ENCODE measurements at regions not wholly inside any gene's neighbourhood (a gene's known extent, or its start where the extent isn't known, plus 50 kb on each side); places are given as distances from the start of the nearest gene placed in this dataset.

- H3K36me3 ChIP-seq, result no peaks in the 10 kb centered on the region
- H3K27ac ChIP-seq, result no peak overlapping the region
- DNase-seq, result no peak
- intact Hi-C loops (cut with DNase I; ENCODE audit: low total_unique reads), result no loop called here
- H3K27me3 ChIP-seq (replicated peaks in 1 of 7), result no peaks in the 10 kb centered on the region
- H3K4me1 ChIP-seq, result no peaks in the 10 kb centered on the region
- H3K9me3 ChIP-seq, result no peaks in the 10 kb centered on the region
- H3K4me3 ChIP-seq, result no peak overlapping the region
- TF ChIP-seq CTCF (IDR thresholded peaks at IDR 0.05 in 8 of 11, conservative IDR thresholded peaks at IDR 0.05 in 3 of 11), result no peak
Observed at GRCh38 chr4:156201050-156201449, 247.4 kb upstream of the CTSO start.

- intact Hi-C loops (cut with DNase I; ENCODE audit: low total_unique reads), result no loop called here
- Histone ChIP-seq H3K27ac (no peak overlapping the region), H3K9me3 (no peaks in the 10 kb centered on the region), H3K4me1 (no peaks in the 10 kb centered on the region), H3K36me3 (no peaks in the 10 kb centered on the region), H3K27me3 (replicated peaks in 1 of 7) (no peaks in the 10 kb centered on the region), H3K4me3 (no peak overlapping the region)
- TF ChIP-seq CTCF (IDR thresholded peaks at IDR 0.05 in 8 of 11, conservative IDR thresholded peaks at IDR 0.05 in 3 of 11) (no peak), POLR2AphosphoS5 (IDR thresholded peaks at IDR 0.05) (no peak), POLR2A (IDR thresholded peaks at IDR 0.05) (no peak)
- WGBS, 5 donors, result 90 to 96% (median 93%) methylated on average over 15 of the region's 15 CpGs
- no peak for DNase-seq
Observed at GRCh38 chr4:156198511-156198910, 244.8 kb upstream of the CTSO start.

GRCh38 chr4:156197216-156197615 is 243.6 kb upstream of the CTSO start:
- no peaks in the 10 kb centered on the region for H3K4me1 ChIP-seq
- intact Hi-C loops (cut with DNase I; ENCODE audit: low total_unique reads), result no loop called here
- no peaks in the 10 kb centered on the region for H3K27me3 ChIP-seq (replicated peaks in 1 of 7)
- H3K4me3 ChIP-seq, result no peak overlapping the region
- WGBS, 5 donors, result 76 to 81% (median 79%) methylated on average over 8 of the region's 8 CpGs
- no peak overlapping the region for H3K27ac ChIP-seq
- H3K9me3 ChIP-seq, result no peaks in the 10 kb centered on the region
- no peak for DNase-seq
- H3K36me3 ChIP-seq, result no peaks in the 10 kb centered on the region
- no peak for TF ChIP-seq CTCF (IDR thresholded peaks at IDR 0.05 in 8 of 11, conservative IDR thresholded peaks at IDR 0.05 in 3 of 11)
- TF ChIP-seq POLR2AphosphoS5 (IDR thresholded peaks at IDR 0.05), result no peak
- TF ChIP-seq POLR2A (IDR thresholded peaks at IDR 0.05), result no peak

GRCh38 chr4:156196722-156197121 is 243.1 kb upstream of the CTSO start:
- Histone ChIP-seq H3K27me3 (replicated peaks in 1 of 7) (no peaks in the 10 kb centered on the region), H3K27ac (no peak overlapping the region), H3K9me3 (no peaks in the 10 kb centered on the region), H3K4me1 (no peaks in the 10 kb centered on the region), H3K36me3 (no peaks in the 10 kb centered on the region), H3K4me3 (no peak overlapping the region)
- DNase-seq, result no peak
- TF ChIP-seq CTCF (IDR thresholded peaks at IDR 0.05 in 8 of 11, conservative IDR thresholded peaks at IDR 0.05 in 3 of 11) (no peak), POLR2AphosphoS5 (IDR thresholded peaks at IDR 0.05) (no peak), POLR2A (IDR thresholded peaks at IDR 0.05) (no peak)
- 76 to 90% (median 82%) methylated on average over 7 of the region's 7 CpGs for WGBS, 5 donors
- intact Hi-C loops (cut with DNase I; ENCODE audit: low total_unique reads), result no loop called here

All from spleen (tissue), 11 donors.